H9 (cell line): ENCODE measurements at regions not wholly inside any gene's neighbourhood (a gene's known extent, or its start where the extent isn't known, plus 50 kb on each side); places are given as distances from the start of the nearest gene placed in this dataset.
A peak's percentile ranks its signal among the peaks of the same experiment; 100 is the strongest.

Source experiments
- DNase-seq: peaks from one replicate; pipeline ENCODE4 v3.0.0-alpha.2; 2017
- H2AFZ ChIP-seq: one replicate; pipeline ENCODE4 v1.6.1; 2013; ENCODE audit warnings: mild to moderate bottlenecking, low read length, control low read depth, moderate library complexity
- H2AK5ac ChIP-seq: 2 replicates; pipeline ENCODE4 v1.6.1; 2013; ENCODE audit warnings: low read length, control low read depth, mixed read lengths; ENCODE audit not compliant: insufficient read length
- H2BK120ac ChIP-seq: one replicate; pipeline ENCODE4 v1.6.1; 2013; ENCODE audit warnings: low read depth, mild to moderate bottlenecking, low read length, control low read depth, inconsistent platforms; ENCODE audit not compliant: poor library complexity, severe bottlenecking
- H2BK12ac ChIP-seq: 2 replicates; pipeline ENCODE4 v1.6.1; 2013; ENCODE audit warnings: low read length, control low read depth, mixed read lengths, low read depth; ENCODE audit not compliant: insufficient read length
- H2BK15ac ChIP-seq: 2 replicates; pipeline ENCODE4 v1.6.1; 2013; ENCODE audit warnings: low read depth, low read length, control low read depth
- H2BK20ac ChIP-seq: one replicate; pipeline ENCODE4 v1.6.1; 2013; ENCODE audit warnings: low read depth, mild to moderate bottlenecking, low read length, control low read depth, inconsistent platforms; ENCODE audit not compliant: poor library complexity, severe bottlenecking
- H2BK5ac ChIP-seq: 2 replicates; pipeline ENCODE4 v1.6.1; 2013; ENCODE audit warnings: low read length, control low read depth, mixed read lengths; ENCODE audit not compliant: insufficient read length
- H3K14ac ChIP-seq: 2 replicates; pipeline ENCODE4 v1.6.1; 2013; ENCODE audit warnings: low read length, control low read depth; ENCODE audit not compliant: insufficient read depth
- H3K18ac ChIP-seq: 2 replicates; pipeline ENCODE4 v1.6.1; 2013; ENCODE audit warnings: low read depth, mild to moderate bottlenecking, mixed read lengths, low read length, control low read depth; ENCODE audit not compliant: insufficient read length
- H3K23ac ChIP-seq: 2 replicates; pipeline ENCODE4 v1.6.1; 2013; ENCODE audit warnings: low read length, control low read depth, mixed read lengths, low read depth; ENCODE audit not compliant: insufficient read length
- H3K23me2 ChIP-seq: 2 replicates; pipeline ENCODE4 v1.6.1; 2013; ENCODE audit warnings: low read depth, mild to moderate bottlenecking, mixed read lengths, low read length, control low read depth; ENCODE audit not compliant: insufficient read length, poor library complexity, severe bottlenecking
- H3K27ac ChIP-seq: 2 replicates; pipeline ENCODE4 v1.5.1; 2013; ENCODE audit warnings: low read length, control low read depth, mixed read lengths, low read depth; ENCODE audit not compliant: insufficient read length
- H3K27me3 ChIP-seq: 2 replicates; pipeline ENCODE4 v1.6.1; 2013; ENCODE audit warnings: low read length, control low read depth, inconsistent platforms; ENCODE audit not compliant: insufficient read depth
- H3K4ac ChIP-seq: 2 replicates; pipeline ENCODE4 v1.6.1; 2013; ENCODE audit warnings: low read depth, mild to moderate bottlenecking, control low read depth, inconsistent platforms, low read length, moderate library complexity
- H3K4me1 ChIP-seq: 2 replicates; pipeline ENCODE4 v1.6.1; 2013; ENCODE audit warnings: low read length, control low read depth, inconsistent platforms; ENCODE audit not compliant: insufficient read depth
- H3K4me2 ChIP-seq: 2 replicates; pipeline ENCODE4 v1.6.1; 2013; ENCODE audit warnings: low read length, control low read depth, mixed read lengths; ENCODE audit not compliant: insufficient read length, insufficient read depth
- H3K56ac ChIP-seq: 2 replicates; pipeline ENCODE4 v1.6.1; 2013; ENCODE audit warnings: low read depth, mild to moderate bottlenecking, mixed read lengths, low read length, control low read depth; ENCODE audit not compliant: insufficient read length
- H3K79me1 ChIP-seq: 2 replicates; pipeline ENCODE4 v1.6.1; 2013; ENCODE audit warnings: low read depth, mild to moderate bottlenecking, moderate library complexity, low read length, control low read depth, inconsistent platforms; ENCODE audit not compliant: insufficient read depth, poor library complexity, severe bottlenecking
- H3K79me2 ChIP-seq: 2 replicates; pipeline ENCODE4 v1.6.1; 2013; ENCODE audit warnings: low read length, control low read depth, inconsistent platforms; ENCODE audit not compliant: insufficient read depth
- H3K9ac ChIP-seq: 2 replicates; pipeline ENCODE4 v1.6.1; 2013; ENCODE audit warnings: low read length, control low read depth, mixed read lengths; ENCODE audit not compliant: insufficient read length; ENCODE audit errors: extremely low read depth
- H3K9me3 ChIP-seq: one replicate; pipeline ENCODE4 v1.6.1; 2013; ENCODE audit warnings: low read depth, low read length, inconsistent platforms; ENCODE audit not compliant: control insufficient read depth
- H3T11ph ChIP-seq: one replicate; pipeline ENCODE4 v1.6.1; 2013; ENCODE audit warnings: mild to moderate bottlenecking, low read length, control low read depth, inconsistent platforms
- H4K20me1 ChIP-seq: one replicate; pipeline ENCODE4 v1.6.1; 2013; ENCODE audit not compliant: control insufficient read depth, insufficient read length, insufficient read depth
- H4K5ac ChIP-seq: 2 replicates; pipeline ENCODE4 v1.6.1; 2013; ENCODE audit warnings: low read depth, mild to moderate bottlenecking, mixed read lengths, low read length, control low read depth; ENCODE audit not compliant: insufficient read length
- H4K8ac ChIP-seq: replicated peaks from 2 replicates; pipeline ENCODE4 v1.6.1; 2013; ENCODE audit warnings: low read length, control low read depth, mixed read lengths, low read depth; ENCODE audit not compliant: insufficient read length
- H4K91ac ChIP-seq: 2 replicates; pipeline ENCODE4 v1.6.1; 2013; ENCODE audit warnings: low read depth, mild to moderate bottlenecking, moderate library complexity, mixed read lengths, low read length, control low read depth; ENCODE audit not compliant: insufficient read length
- H3K27ac Mint-ChIP-seq, 3 experiments: 2 replicates in 2 of 3; 3 replicates in 1 of 3; pipeline ENCODE4 v1.8.0; 2020 to 2021; ENCODE audit warnings: mixed read lengths in 3 of 3, mild to moderate bottlenecking in 1 of 3, moderate library complexity in 1 of 3
- H3K27me3 Mint-ChIP-seq: 2 replicates; pipeline ENCODE4 v1.8.0; 2021; ENCODE audit warnings: low read depth, mild to moderate bottlenecking, moderate library complexity, mixed read lengths
- H3K36me3 Mint-ChIP-seq, 3 experiments: 2 replicates in 2 of 3; 3 replicates in 1 of 3; pipeline ENCODE4 v1.8.0; 2020 to 2021; ENCODE audit warnings: low read depth in 3 of 3, mixed read lengths in 3 of 3; ENCODE audit not compliant: insufficient read depth in 1 of 3
- H3K4me1 Mint-ChIP-seq, 2 experiments: 2 replicates each; pipeline ENCODE4 v1.8.0; 2020; ENCODE audit warnings: mixed read lengths in 2 of 2
- H3K4me3 Mint-ChIP-seq, 2 experiments: 2 replicates in 1 of 2; 3 replicates in 1 of 2; pipeline ENCODE4 v1.8.0; 2020 to 2021; ENCODE audit warnings: mild to moderate bottlenecking in 2 of 2, mixed read lengths in 2 of 2, moderate library complexity in 1 of 2
- H3K9me3 Mint-ChIP-seq, 2 experiments: 2 replicates in 1 of 2; 3 replicates in 1 of 2; pipeline ENCODE4 v1.8.0; 2020; ENCODE audit warnings: mild to moderate bottlenecking in 2 of 2, mixed read lengths in 2 of 2, moderate library complexity in 1 of 2
- CTCF ChIP-seq: fragments of 200-600 bp; sonication (generic); conservative IDR thresholded peaks from 3 replicates; pipeline ENCODE4 v1.8.0; 2021; ENCODE audit warnings: antibody characterized with exemption, mild to moderate bottlenecking
- WGBS: extraction: QIAGEN DNeasy Blood & Tissue Kit; methylation state at CpG from one replicate; pipeline ENCODE4 v1.1.7; 2013; ENCODE audit warnings: missing lambda C conversion rate, low lambda C conversion rate, mixed read lengths; ENCODE audit not compliant: insufficient read length; ENCODE audit errors: extremely low coverage; 5-methylcytosine and 5-hydroxymethylcytosine counted together

GRCh38 chr18:26771524-26771923 is 94.0 kb downstream of the AQP4 start:
- Histone ChIP-seq H3K9me3 (no peaks in the 10 kb centered on the region), H3K4ac (no peak overlapping the region), H3K27me3 (no peaks in the 10 kb centered on the region), H2BK5ac (no peak overlapping the region), H4K8ac (no peak overlapping the region), H3T11ph (no peak overlapping the region), H3K79me1 (no peaks in the 10 kb centered on the region), H3K23ac (no peak overlapping the region), H2AFZ (no peak overlapping the region), H2AK5ac (no peak overlapping the region), H3K79me2 (no peaks in the 10 kb centered on the region), H2BK120ac (no peak overlapping the region), H2BK15ac (no peak overlapping the region), H3K9ac (no peak overlapping the region), H3K14ac (no peak overlapping the region), H2BK20ac (no peak overlapping the region), H3K56ac (no peak overlapping the region), H3K4me1 (no peaks in the 10 kb centered on the region), H4K91ac (no peak overlapping the region), H2BK12ac (no peak overlapping the region), H3K23me2 (no peaks in the 10 kb centered on the region), H3K18ac (no peak overlapping the region), H4K20me1 (no peaks in the 10 kb centered on the region), H3K27ac (no peak overlapping the region), H3K4me2 (no peak overlapping the region), H4K5ac (no peak overlapping the region)
- Mint-ChIP-seq H3K9me3 (no peaks in the 10 kb centered on the region), H3K36me3 (no peaks in the 10 kb centered on the region; a peak in 1 of 7 replicates), H3K4me1 (no peaks in the 10 kb centered on the region; a peak in 2 of 4 replicates), H3K4me3 (no peak overlapping the region), H3K27ac (no peak overlapping the region; a peak in 1 of 7 replicates), H3K27me3 (peaks cover 4% of the 10 kb centered on the region; the same call in 1 of the 2 replicates)
- WGBS = no CpG with 5 or more reads among the region's 1 CpG
- peak; percentile 77 for TF ChIP-seq CTCF
- DNase-seq = peak; percentile 38
